ENCODE measurements at regions not wholly inside any gene's neighbourhood (a gene's known extent, or its start where the extent isn't known, plus 50 kb on each side); places are given as distances from the start of the nearest gene placed in this dataset.

DNA sequence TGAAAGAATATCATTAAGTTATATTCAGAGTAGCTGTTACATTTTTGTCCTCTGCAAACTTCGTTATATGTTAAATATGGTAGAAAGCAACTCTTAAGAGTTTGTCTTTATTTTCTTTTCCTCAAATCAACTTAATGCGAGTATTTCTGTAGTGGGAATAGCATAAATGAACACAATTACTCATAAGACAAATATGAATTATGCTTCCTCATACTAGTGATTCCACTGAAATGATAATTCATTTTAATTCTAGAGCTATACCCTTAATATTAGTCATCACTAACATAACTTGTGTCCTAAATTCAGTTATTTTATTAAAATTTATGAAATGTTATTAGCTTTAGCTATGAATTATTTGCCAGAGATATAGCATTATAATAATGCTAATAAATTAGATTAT, 820.6 kb upstream of the KCND2 start:
- no peak for DNase-seq (ENCODE audit: low read depth)
- H3K4me3 ChIP-seq (ENCODE audit: control insufficient read depth, low read depth, low read length) = no peak overlapping the region
- TF ChIP-seq, protein P1, sequence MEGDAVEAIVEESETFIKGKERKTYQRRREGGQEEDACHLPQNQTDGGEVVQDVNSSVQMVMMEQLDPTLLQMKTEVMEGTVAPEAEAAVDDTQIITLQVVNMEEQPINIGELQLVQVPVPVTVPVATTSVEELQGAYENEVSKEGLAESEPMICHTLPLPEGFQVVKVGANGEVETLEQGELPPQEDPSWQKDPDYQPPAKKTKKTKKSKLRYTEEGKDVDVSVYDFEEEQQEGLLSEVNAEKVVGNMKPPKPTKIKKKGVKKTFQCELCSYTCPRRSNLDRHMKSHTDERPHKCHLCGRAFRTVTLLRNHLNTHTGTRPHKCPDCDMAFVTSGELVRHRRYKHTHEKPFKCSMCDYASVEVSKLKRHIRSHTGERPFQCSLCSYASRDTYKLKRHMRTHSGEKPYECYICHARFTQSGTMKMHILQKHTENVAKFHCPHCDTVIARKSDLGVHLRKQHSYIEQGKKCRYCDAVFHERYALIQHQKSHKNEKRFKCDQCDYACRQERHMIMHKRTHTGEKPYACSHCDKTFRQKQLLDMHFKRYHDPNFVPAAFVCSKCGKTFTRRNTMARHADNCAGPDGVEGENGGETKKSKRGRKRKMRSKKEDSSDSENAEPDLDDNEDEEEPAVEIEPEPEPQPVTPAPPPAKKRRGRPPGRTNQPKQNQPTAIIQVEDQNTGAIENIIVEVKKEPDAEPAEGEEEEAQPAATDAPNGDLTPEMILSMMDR (conservative IDR thresholded peaks at IDR 0.05; ENCODE audit: control insufficient read depth, insufficient read depth, low read depth, low read length) = no peak

DNA sequence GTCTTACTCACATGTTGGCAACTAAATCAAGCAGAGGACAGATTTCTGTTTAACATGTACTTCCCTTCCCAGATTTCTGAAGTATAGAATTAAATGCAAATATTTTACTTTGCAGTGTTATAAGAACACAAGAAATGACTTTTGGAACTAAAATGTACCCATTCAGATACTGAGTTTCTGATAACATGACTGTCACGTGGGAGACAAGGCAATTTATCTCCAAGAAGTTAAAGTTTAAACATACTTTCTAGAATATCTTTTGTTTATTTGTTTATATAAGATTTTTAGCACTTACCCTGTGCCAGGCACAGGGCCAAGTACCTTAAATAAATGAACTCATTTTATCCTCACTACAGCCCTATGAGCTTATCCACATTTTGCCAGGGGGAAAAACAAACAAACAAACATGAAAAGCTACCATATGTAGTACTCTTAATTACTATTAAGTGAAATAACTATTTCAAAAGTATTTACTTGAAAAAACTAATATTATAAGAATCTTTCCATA, 807.1 kb upstream of the KCND2 start:
- no peak for DNase-seq (ENCODE audit: low read depth)
- H3K4me3 ChIP-seq (ENCODE audit: control insufficient read depth, low read depth, low read length) = no peak overlapping the region
- TF ChIP-seq, protein P1 (conservative IDR thresholded peaks at IDR 0.05; ENCODE audit: control insufficient read depth, insufficient read depth, low read depth, low read length) = no peak

DNA sequence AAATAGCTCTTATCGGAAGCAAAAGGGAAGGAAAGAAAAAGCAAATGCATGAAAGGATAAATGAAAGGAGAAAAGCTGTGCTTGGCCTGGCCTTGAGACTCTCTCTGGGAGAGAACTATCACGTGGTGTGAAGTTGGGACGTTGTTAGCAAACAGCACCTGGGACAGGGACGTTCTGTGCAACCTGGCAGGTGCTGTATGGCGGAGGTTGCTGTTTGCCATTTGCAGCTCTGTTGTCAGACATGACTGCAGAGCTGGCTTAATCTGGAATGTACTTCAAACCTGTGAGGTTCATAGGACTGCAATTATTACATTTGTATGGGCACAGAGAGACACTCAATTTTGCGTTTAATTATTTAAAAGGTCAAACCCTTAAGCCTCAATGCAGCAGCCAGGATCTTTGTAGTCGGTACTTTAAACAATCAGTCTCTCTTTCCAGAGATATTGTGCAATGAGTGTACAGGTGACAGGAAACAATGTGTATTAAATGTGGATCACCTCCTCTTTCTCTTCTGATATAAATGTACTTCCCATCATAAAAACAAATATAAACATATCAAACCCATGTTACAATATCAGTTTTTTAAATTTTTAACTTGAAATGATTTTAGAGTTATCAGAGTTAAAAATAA, 800.5 kb upstream of the KCND2 start:
- no peak overlapping the region for H3K4me3 ChIP-seq (ENCODE audit: control insufficient read depth, low read depth, low read length)
- TF ChIP-seq, protein P1 (conservative IDR thresholded peaks at IDR 0.05; ENCODE audit: control insufficient read depth, insufficient read depth, low read depth, low read length) = no peak
- DNase-seq (ENCODE audit: low read depth) = no peak

DNA sequence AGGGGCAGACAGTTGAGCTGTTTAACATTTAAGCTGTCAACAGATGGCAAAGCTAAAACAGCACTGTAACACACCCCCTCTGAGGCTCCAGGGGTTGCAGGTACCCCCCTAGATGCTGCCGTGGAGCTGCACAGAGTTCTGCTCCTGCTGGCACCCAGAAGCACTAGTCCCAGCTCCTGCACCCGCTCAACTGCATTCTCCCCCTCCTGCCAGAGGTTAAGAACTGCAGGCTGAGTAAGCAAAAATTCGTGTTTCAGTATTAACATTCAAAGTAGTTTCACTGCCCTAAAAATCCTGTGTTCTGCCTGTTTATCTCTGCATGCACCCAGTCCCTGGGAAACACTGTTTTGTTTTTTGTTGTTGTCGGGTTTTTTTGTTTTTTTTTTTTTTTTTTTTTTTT, 790.8 kb upstream of the KCND2 start:
- TF ChIP-seq, protein P1 (conservative IDR thresholded peaks at IDR 0.05; ENCODE audit: control insufficient read depth, insufficient read depth, low read depth, low read length) = peak; percentile 45
- DNase-seq (ENCODE audit: low read depth) = peak; percentile 25
- H3K4me3 ChIP-seq (ENCODE audit: control insufficient read depth, low read depth, low read length) = no peak overlapping the region

DNA sequence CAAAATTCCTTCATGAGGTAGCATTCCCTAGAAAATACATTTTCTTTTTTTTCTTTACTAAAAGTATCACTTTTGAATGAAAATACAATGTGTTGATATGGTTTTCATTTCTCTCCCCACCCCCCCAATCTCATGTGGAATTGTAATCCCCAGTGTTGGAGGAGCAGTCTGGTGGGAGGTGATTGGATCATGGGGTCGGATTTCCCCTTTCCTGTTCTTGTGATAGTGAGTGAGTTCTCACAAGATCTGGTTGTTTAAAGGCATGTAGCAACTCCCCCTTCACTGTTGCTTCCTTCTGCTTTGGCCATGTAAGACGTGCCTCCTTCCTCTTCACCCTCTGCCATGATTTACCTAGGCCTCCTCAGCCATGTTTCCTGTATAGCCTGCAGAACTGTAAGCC, 790.3 kb upstream of the KCND2 start:
- no peak overlapping the region for H3K4me3 ChIP-seq (ENCODE audit: control insufficient read depth, low read depth, low read length)
- no peak for DNase-seq (ENCODE audit: low read depth)
- TF ChIP-seq, protein P1 (conservative IDR thresholded peaks at IDR 0.05; ENCODE audit: control insufficient read depth, insufficient read depth, low read depth, low read length) = no peak

DNA sequence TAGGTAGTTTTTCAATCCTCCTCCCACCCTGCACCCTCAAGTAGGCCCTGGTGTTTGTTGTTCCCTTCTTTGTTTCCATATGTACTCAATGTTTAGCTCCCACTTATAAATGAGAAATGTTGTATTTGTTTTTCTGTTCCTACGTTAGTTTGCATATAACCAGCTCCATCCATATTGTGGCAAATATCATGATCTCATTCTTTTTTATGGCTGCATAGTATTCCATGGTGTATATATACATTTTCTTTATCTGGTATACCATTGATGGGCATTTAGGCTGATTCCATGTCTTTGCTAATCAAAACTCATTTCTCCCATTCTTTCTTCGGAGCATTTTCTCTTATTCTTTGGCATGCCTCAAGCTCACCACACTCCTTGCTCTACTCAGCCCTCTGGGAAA, 789.6 kb upstream of the KCND2 start:
- no peak overlapping the region for H3K4me3 ChIP-seq (ENCODE audit: control insufficient read depth, low read depth, low read length)
- TF ChIP-seq, protein P1 (conservative IDR thresholded peaks at IDR 0.05; ENCODE audit: control insufficient read depth, insufficient read depth, low read depth, low read length) = no peak
- no peak for DNase-seq (ENCODE audit: low read depth)

Measured in fibroblast of mammary gland (primary cell).